CD4-positive, alpha-beta T cell treated with Interleukin-15 for 1 hour (primary cell): ENCODE measurements at regions not wholly inside any gene's neighbourhood (a gene's known extent, or its start where the extent isn't known, plus 50 kb on each side); places are given as distances from the start of the nearest gene placed in this dataset.

Experiments
- DNase-seq: peaks from one replicate; pipeline ENCODE4 v3.0.0-alpha.2; 2020

DNA sequence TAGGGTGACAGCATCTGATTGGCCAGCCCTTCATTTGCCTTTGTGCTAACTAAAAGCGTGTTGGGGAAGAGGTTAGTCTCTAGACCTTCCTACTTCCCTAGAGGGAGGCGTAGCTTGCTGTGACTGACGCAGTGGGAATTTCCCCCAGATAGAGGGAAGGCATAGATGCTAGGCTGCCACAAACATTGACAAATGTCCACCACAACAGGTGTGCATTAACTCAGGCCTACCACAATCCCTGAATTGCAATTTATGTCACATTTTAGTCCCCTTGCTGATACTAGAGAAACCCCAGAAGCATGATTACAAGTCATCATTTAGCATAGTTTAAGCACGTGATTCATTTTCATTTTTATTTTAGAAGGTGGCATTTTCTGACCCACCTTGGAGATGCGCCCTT is 76.3 kb upstream of the WSB1 start:
- DNase-seq: peak; percentile 82

DNA sequence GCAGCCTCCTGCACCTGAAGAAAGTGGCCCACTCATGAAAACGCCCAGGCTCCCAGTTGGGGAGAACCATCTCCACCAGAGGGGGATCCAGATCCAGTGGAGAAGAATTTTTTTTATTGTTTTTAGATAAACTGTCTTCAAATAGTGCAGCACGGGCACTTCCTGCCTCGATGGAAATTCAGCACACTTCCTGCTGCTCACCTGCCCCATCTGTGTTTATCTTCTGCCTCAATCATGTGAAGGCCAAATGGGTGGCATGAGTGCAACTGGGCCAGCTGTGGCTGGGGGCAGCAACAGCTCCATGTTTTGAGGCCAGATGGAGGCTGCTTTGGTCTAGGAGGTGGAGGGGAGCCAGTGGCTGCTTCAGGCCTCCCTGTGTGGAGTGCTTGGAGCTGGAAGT is 75.9 kb upstream of the WSB1 start:
- no peak for DNase-seq

DNA sequence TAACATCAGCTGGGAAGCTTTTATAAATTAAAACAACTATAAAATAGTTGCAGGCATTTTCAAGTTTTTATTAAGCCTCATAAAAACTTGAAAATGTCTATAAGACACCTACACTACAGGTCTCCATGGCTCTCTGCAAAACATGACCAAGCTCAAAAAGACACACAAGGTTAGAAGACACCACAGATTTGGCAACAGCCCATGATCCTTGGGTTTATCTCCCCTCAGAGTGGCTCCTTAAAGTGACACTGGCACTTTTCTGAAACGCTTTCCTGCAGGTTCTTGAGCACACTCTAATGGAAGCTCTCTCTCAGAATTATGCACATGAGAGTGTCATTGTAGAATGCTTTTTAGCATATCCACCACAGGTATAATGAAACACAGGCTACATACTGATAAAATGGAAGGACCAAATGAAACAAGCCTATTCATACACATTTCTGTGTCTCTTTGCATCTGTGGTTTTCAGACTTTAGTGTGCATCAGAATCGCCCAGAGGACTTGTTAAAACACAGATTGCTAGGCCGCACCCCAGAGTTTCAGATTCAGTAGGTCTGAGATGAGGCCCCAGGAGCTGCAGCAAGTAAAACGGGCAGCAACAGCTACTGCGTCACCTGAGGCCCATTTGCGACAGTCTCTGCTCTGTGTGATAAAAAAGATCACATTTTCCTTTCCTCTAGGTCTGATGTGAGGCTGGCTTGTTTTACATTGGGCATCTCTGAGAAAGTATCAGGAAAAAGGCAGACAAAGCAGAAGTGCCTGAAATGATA is 75.0 kb upstream of the WSB1 start:
- DNase-seq: no peak

DNA sequence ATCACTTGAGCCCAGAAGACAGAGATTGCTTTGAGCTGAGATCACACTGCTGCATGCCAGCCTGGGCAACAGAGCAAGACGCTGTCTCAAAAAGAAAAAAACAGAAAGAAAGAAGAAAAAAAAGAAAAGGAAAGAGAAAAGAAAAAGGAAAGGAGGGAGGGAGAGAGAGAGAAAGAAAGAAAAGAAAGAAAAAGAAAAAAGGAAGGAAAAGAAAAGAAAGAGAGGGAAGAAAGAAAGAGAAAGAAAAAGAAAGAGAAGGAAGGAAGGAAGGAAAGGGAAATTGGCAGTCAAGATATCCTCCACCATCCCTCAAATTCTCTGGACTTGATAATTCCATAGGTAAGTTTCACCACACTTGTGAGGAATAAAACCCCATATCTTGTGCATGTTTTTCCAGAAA is 71.4 kb upstream of the WSB1 start:
- DNase-seq: no peak

DNA sequence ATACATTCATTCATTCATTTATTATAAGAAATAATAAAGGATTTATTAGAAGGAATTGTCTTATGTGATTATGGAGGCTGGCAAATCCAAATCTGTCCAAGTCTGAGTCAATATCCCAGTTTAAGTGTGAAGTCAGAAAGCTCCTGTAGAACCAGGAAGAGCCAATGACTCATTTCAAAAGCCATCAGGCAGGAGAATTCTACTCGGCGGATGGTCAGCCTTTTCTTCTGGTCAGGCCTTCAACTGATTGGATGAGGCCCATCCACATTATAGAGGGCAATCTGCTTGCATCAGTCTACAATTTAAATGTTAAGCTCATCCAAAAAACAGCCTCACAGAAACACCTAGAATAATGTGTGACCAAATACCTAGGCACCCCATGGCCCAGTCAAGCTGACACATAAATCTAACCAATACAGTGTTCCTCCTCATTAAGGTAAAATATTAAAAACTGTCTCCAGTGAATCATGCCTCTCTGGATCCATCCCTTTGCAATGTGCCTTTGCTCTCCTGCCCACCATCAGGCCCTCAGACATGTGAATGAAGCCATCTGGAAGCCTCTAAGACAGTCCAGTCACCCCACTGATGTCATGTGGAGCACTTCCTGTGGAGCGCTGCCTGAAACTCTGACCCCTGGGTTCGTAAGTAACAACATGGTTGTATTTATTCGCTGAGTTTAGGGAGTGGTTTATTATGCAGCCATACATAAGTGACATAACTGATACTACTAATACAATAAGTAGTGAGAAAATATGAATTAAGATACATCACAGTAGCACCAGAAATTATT is 69.2 kb upstream of the WSB1 start:
- no peak for DNase-seq

DNA sequence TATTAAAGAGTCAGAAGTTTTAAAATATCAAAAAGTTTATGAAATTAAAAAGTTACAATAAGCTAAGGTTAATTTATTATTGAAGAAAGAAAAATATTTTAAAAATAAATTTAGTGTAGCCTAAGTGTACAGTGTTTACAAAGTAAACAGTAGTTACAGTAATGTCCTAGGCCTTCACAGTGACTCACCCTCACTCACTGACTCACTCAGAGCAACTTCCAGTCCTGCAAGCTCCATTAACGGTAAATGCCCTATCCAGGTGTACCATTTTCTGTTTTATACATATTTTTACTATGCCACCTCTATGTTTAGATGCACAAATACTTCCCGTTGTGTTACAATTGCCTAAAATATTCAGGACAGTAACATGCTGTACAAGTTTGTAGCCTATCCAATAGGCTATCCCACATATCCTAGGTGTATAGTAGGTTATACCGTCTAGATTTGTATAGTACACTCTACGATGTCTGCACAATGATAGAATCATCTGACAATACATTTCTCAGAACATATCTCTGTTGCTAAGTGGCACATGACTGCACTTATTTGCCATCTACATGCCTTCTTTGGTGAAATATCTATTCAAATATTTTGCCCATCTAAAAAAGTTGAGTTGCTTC is 67.2 kb upstream of the WSB1 start:
- DNase-seq: no peak

DNA sequence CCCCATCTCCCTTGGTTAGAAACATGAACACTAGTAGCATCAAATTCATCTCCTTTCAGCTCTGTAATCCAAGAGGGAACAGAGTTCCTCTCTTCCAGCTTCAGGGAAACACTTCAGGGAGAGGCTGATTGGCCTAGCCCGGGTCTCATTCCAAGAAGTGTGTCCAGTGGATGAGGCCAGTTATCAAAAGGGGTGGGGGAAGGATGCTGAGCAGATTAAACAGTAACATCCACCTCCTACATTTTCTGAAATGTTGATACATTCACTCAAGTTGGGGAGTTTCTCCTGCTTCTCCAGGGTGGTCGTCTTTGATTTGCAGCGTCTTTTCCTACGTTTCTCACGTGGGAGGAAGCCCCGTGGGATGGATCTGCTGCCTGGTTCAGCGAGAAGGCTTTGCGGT is 62.9 kb upstream of the WSB1 start:
- DNase-seq: no peak

DNA sequence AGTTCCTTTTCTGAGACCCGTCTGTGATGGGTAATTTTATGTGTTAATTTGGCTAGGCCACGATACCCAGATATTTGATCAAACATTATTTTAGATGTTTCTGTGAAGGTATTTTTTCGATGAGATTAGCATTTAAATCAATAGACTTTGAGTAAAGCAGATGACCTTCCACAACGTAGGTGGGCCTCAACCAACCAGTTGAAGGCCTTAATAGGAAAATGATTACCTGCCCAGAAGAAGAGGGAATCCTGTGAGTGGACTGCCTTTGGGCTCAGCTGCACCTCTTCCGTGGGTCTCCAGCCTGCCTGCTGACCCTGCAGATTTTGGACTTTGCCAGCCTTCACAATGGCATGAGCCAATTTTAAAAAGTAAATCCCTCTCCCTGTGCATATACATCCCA is 61.6 kb upstream of the WSB1 start:
- no peak for DNase-seq

DNA sequence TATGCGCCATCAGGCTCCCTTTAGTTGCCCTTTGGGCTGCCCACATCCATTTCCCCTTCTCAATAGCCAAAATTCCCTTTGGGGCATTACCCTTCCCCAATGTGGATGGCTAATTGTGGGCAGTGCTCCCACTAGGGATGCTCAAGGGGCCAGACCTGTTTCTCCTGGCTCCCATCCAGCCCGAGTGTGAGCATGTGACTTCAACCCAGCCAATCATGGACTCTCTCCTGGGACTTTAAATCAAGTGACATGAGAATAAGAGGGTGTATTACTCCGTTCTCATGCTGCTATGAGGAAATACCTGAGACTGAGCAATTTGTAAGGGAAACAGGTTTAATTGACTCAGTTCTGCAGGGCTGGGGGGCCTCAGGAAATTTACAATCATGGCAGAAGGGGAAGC is 60.9 kb upstream of the WSB1 start:
- no peak for DNase-seq

DNA sequence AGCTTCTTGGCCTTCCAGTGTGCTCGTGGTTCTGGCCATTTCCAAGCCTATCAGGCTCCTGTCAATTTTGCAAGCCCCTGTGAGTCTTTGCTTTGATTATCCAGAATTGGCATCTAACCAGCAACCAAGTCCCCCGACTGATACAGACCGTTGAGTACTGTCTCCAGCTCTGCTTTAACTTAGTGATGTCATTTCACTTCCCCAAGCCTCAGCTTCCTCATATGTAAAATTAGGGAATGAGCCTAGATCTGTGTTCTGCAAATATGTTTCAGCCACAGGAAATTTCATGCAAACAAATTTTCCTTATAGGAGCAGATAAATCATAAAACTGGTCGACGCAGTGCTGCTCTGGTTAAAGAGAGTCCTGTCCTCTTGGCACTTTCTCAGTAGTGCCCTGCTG is 60.1 kb upstream of the WSB1 start:
- DNase-seq: no peak

DNA sequence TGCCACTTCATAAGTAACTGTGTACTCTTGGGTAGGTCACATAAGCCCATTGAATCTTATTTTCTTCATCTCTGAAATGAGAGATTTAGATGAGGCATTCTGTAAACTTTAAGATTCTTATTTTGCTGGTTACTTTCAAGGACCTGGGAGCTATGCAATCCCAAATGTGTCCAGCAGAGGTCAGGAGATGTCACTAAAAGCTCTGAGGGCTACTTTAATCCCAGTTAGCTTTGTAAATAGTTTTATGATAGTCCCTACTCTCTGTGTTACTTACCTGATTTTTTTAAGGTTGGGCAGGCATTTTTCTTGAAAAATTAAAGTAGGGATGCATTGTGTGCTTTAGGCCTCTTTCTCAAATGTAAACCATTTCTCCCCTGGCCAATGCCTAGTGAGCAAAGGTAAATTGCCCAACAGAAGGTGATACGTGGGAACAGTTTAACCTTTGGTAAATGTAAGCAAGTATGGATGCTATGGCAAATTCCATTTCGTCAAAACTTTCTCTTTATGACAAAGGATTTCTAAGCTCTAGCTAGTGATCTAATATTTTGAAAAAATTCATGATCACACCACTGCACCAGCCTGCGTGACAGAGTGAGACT is 57.1 kb upstream of the WSB1 start:
- peak; percentile 64 for DNase-seq

DNA sequence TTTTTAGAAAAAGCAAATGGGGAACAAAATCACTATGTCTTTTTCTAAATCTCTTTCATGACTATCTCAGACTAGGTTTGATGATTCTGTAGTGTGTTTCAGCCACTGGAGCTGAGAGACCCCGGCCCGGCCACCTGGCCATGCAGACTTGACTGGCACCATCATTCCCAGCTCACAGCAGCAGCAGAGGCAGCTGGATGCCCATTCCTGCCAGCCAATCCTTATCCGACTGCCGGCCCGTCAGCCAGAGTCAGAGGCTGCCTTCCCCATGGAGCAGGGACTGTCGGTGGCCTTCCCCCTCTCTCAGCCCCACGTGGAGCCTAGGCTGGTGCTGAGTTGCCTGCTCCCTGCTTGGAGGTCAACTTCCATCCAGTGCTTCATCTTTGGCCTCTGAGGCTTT is 56.0 kb upstream of the WSB1 start:
- DNase-seq: no peak

DNA sequence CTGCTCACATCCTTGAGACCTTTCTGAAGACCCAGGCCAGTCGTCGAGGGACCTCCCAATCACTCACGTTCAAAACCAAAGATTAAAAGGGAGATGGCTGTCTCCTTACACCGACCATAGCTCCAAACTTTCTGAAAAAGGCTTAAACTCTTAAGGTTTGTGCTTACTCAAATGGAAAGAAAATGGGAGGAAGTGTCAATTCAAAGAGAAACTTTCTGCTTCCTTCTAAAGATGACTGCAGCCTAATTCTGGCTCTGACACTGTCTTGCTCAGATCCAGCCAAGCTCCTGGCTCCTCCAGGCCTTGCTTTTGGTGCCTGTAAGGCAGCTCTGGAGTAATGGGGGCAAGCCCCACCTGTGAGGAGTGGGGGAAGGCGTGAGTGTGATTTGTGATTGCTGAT is 54.9 kb upstream of the WSB1 start:
- no peak for DNase-seq

DNA sequence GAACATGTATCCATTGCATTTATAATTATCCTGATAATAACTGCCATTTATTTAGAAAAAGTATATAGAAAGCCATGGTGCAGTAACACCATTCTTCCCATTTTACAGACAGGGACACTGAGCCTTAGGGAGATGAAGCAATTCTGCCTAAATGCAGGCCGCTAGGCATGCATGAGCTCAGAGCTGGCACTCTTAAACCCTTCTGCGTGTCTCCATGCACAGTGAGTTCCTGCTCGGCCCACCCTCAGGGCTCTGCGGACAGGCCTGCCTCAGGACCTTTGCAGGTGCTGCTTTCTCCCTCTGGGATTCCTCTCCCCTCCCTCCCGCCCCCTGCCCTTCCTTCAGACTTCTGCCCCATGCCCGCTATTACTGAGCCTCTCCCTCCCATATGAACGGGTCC is 54.3 kb upstream of the WSB1 start:
- DNase-seq: no peak

DNA sequence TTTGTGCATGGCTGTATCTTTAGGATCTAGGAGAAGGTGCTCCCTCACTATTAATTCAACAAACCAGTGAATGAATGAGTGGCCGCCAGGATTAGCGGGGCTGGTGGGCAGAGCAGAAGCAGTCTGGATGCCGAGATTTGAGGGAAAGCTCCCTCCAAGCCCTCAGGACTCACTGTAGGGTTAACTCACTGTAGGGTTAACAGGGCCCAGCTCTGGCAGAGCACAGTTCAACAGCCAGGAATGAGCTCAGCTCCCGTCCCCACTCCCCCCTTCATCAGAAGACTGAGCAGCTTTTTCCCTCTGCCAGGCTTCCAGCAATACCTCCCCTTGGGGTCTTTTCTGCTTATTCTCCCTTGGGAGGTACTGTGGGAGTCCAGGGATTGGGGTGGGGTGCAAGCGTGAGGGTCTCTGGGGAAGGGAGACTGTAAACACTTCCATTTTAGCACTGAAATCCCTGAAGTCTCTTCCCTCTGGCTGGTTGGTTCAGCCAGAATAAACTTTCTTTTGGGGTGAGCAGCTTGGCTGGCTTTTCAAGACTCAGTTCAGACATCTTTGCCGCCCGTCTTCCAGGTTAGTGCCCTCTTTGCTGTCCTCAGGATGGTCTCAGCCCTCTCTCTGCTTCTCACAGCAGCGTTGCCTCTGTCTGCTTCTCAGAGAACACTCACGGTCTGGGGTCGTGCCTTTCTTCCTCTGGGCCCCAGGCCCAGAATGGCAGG is 53.7 kb upstream of the WSB1 start:
- no peak for DNase-seq

DNA sequence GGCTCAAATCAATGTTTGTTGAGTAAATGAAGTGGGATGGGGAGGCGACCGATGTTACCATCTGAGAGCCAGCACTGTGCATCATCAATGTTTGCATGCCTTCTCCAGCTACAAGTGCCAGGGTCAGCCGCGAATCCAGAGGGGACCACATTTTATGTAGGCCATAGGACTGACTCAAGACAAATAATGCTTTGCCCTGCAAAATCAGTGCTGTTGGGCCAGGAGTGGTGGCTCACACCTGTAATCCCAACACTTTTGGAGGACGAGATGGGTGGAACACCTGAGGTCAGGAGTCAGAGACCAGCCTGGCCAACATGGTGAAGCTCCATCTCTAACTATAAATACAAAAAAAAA is 53.1 kb upstream of the WSB1 start:
- no peak for DNase-seq

DNA sequence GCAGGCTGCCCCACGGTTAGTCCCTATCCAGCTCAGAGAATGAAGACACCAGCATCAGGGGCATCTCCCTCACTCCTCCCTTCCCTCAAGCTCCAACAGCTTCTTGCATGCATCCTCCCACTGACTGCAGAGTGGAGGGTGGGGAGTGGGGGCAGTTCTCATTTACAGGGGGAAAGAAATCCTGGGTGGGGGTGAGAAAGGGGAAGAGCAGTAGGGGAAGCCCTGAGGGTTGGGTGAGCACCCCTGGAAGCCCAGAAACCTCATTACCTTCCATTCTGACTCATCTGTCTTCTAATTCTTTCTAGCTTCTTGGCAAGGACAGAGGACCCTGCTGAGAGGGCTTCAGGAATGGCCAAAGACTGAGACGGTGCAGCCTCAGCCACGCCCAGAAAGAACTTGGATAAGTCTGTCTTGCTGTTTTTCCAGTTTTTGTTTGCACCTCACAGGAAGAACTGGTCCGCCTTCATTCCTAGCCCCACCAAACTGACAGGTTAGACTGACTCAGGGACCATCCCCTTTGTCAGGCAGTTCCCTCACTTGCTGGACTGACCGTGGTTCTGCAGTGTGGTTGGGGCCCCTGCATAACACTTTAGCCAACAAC is 52.5 kb upstream of the WSB1 start:
- DNase-seq: no peak

DNA sequence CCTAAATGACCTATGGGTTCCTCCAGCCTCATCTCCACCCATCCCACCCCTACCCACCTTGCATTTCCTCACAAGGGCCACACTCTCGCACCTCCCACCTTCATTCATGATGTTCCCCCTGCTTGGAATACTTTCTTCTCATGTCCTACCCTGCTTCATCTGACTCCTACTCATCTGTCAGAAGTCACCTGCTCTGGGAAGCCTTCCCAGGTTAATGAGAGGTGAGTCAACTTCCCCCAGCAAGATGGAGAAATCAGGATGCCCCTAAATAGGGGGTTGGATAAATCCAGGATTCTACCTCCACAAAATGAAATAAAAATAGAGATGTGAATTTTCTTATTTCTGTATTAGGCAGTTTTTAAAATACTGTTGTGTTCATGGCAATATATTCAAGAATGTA is 51.0 kb upstream of the WSB1 start:
- DNase-seq: no peak

DNA sequence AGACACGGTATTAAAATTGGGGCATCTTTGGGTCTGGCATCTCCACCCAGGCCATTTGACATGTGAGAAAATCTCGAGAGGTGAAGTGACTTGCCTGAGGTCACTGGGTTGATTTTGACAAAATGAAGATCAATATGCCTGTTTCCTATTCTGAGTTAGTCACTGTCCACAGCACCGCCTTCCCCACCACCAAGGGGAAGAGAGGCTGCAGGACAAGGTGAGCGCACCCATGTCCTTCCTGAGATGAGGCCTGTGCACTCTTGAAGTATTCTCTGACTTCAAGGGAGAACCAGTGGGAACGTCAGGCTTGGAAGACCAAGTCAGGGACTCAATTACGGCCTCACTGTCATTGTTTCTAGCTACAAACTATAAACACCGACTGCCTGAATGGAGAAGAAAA is 49.9 kb upstream of the WSB1 start:
- no peak for DNase-seq
